NT2/D1 (cell line): ENCODE measurements at regions not wholly inside any gene's neighbourhood (a gene's known extent, or its start where the extent isn't known, plus 50 kb on each side); places are given as distances from the start of the nearest gene placed in this dataset.
"Not testable (repeated sequence)": the region's sequence is repeated elsewhere in the genome, so short reads cannot be mapped to it uniquely, and the experiment has no call there.

Experiments
- DNase-seq: peaks from one replicate; pipeline ENCODE4 v3.0.0-alpha.2; 2011; ENCODE audit warnings: low read depth, low spot score
- H3K27me3 ChIP-seq: 2 replicates; pipeline ENCODE4 v1.6.0; 2011; ENCODE audit warnings: mild to moderate bottlenecking; ENCODE audit not compliant: insufficient read length, insufficient read depth
- H3K36me3 ChIP-seq: 2 replicates; pipeline ENCODE4 v1.6.1; 2011; ENCODE audit warnings: mild to moderate bottlenecking, low read length, mixed read lengths; ENCODE audit not compliant: insufficient read depth, insufficient read length
- H3K4me1 ChIP-seq: 2 replicates; pipeline ENCODE4 v1.5.1; 2011; ENCODE audit not compliant: insufficient read depth, insufficient read length
- H3K4me3 ChIP-seq: 2 replicates; pipeline ENCODE4 v1.5.1; 2011; ENCODE audit warnings: low read depth; ENCODE audit not compliant: insufficient read length
- H3K9ac ChIP-seq: 2 replicates; pipeline ENCODE4 v1.6.0; 2011; ENCODE audit warnings: low read depth; ENCODE audit not compliant: insufficient read length
- H3K9me3 ChIP-seq: 2 replicates; pipeline ENCODE4 v1.5.1; 2011; ENCODE audit warnings: mild to moderate bottlenecking, low read length; ENCODE audit not compliant: insufficient read depth
- SUZ12 ChIP-seq: IDR thresholded peaks from 2 replicates; pipeline ENCODE4 v1.6.1; 2011; ENCODE audit not compliant: insufficient read length, insufficient read depth; ENCODE audit errors: extremely low read depth
- YY1 ChIP-seq: IDR thresholded peaks from 2 replicates; pipeline ENCODE4 v1.6.1; 2011; ENCODE audit not compliant: insufficient read length, insufficient read depth
- ZNF274 ChIP-seq: IDR thresholded peaks from 2 replicates; pipeline ENCODE4 v1.6.1; 2011; ENCODE audit warnings: mild to moderate bottlenecking, low read depth, low read length

DNA sequence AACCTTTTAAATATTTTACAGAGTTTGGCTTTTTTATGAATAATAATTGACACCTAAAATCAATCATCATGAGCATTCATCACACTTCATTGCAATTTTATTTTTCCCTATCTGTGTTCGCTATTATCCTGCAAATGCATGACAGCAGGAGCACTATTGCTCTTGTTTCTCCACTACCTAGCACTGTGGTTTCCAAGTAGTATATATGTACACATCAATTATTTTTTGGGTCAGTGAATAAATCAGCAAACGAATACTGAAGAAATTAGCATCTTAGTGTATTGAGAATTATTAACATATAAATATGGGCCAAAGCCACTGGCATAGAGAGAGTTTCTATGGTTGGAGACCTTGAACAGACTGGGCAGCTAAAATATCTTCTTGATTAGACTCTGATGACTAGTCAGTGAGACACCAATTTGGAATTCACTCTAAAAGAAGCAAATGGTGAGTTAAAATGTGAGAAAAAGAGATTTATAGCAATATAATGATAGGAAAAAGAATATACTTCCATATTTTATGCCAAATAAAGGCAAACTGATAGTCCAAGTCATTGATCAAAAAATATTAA lies 731.1 kb upstream of the LUZP2 start:
- no peak overlapping the region for H3K9ac ChIP-seq
- no peaks in the 10 kb centered on the region for H3K4me1 ChIP-seq
- H3K4me3 ChIP-seq = no peak overlapping the region
- H3K9me3 ChIP-seq = peaks cover 53% of the 10 kb centered on the region
- no peaks in the 10 kb centered on the region for H3K36me3 ChIP-seq
- H3K27me3 ChIP-seq = no peaks in the 10 kb centered on the region
- no peak for DNase-seq
- no peak for TF ChIP-seq ZNF274
- TF ChIP-seq SUZ12 = no peak
- no peak for TF ChIP-seq YY1

DNA sequence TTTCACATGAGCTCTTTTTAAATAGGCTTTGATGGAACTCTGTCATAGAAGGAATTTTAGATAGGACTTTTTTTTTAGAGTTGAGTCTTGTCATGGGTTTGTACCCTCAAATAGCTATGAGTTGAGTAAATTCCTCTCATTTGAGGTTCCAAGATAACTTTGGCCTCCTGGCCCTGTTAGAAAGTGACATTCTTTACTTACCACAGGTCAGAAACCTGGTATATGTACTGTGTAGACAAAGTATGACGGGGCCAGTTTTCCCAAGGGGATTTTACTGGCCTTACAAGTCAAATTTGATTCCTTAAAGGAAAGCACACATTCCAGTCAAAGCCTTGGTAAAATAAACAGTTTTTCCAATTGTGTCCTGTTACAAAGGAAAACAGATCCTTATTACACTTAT lies 729.3 kb upstream of the LUZP2 start:
- Histone ChIP-seq H3K4me1 (no peaks in the 10 kb centered on the region), H3K27me3 (no peaks in the 10 kb centered on the region), H3K36me3 (no peaks in the 10 kb centered on the region), H3K4me3 (no peak overlapping the region), H3K9me3 (peaks cover 60% of the 10 kb centered on the region), H3K9ac (no peak overlapping the region)
- DNase-seq = no peak
- TF ChIP-seq ZNF274 = no peak
- TF ChIP-seq YY1 = no peak
- TF ChIP-seq SUZ12 = no peak

DNA sequence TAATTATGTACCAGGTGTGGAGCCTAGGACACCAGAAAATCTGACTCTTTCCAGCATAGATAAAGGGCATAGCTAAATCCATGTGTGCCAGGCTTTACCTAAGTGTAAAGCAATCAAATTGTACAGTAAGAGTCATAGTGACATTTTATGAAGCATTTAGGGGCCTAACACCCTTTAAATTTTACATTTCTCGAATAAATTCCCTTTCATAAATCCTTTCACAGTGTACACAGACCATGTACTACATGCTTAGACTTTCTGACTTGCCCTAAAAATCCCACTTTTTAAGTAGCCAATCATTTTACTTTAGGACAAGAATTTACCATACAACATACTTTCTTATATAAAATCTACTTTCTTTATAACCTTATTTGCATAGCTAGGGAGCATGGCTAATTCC lies 727.6 kb upstream of the LUZP2 start:
- Histone ChIP-seq H3K4me1 (no peaks in the 10 kb centered on the region), H3K4me3 (no peak overlapping the region), H3K9ac (no peak overlapping the region), H3K9me3 (peaks cover 51% of the 10 kb centered on the region), H3K36me3 (no peaks in the 10 kb centered on the region), H3K27me3 (no peaks in the 10 kb centered on the region)
- no peak for TF ChIP-seq SUZ12
- no peak for TF ChIP-seq YY1
- no peak for TF ChIP-seq ZNF274
- DNase-seq = no peak

DNA sequence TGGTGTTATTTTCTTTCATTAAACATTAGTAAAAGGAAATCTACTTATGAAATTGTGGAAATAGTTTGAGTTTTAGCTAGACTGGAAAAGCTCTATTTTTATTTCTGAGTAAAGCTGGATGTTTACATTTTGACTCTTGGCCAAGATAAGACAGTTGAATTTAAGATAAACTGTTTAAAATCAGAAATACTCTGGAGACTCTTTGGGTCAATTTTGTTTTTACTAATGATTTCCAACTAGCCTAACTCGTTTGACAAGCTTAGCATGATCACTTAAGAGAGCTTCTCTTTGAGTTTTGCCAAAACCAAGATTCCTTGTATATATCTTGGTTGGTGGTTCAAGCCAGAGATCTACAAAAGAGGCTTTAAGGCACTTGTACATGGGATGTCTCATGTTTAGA lies 724.8 kb upstream of the LUZP2 start:
- Histone ChIP-seq H3K9me3 (peaks cover 41% of the 10 kb centered on the region), H3K4me1 (no peaks in the 10 kb centered on the region), H3K36me3 (no peaks in the 10 kb centered on the region), H3K9ac (no peak overlapping the region), H3K4me3 (no peak overlapping the region), H3K27me3 (no peaks in the 10 kb centered on the region)
- no peak for TF ChIP-seq ZNF274
- no peak for TF ChIP-seq YY1
- TF ChIP-seq SUZ12 = no peak
- no peak for DNase-seq

GRCh38 chr11:23778971-23779370 lies 717.9 kb upstream of the LUZP2 start:
- H3K27me3 ChIP-seq = no peaks in the 10 kb centered on the region
- H3K4me1 ChIP-seq = no peaks in the 10 kb centered on the region
- H3K4me3 ChIP-seq = no peak overlapping the region
- H3K36me3 ChIP-seq = no peaks in the 10 kb centered on the region
- no peak overlapping the region for H3K9ac ChIP-seq
- DNase-seq = no peak
- H3K9me3 ChIP-seq = no peaks in the 10 kb centered on the region
- TF ChIP-seq YY1 (no peak), ZNF274 (no peak), SUZ12 (no peak)

DNA sequence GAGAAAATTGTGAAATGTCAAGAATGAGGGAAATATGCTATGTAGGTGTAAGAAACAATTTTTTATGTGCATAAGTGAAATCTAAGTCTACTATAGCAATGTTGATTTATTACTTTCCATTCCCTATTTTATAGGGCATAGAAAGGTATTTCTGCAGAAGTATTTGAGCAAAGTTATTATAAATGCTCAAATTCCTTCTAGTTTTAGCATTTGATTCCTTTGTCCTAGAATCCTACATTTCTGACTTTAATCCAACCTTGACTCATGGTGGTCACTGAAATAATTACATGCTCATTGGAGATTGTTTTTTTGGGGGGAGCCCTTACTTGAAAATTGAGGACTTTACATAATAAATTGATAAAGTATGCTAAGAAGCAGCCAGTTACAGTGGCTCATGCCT lies 716.6 kb upstream of the LUZP2 start:
- no peaks in the 10 kb centered on the region for H3K9me3 ChIP-seq
- TF ChIP-seq ZNF274 = no peak
- H3K4me3 ChIP-seq = no peak overlapping the region
- no peak for DNase-seq
- H3K27me3 ChIP-seq = no peaks in the 10 kb centered on the region
- H3K9ac ChIP-seq = no peak overlapping the region
- no peaks in the 10 kb centered on the region for H3K36me3 ChIP-seq
- H3K4me1 ChIP-seq = no peaks in the 10 kb centered on the region

DNA sequence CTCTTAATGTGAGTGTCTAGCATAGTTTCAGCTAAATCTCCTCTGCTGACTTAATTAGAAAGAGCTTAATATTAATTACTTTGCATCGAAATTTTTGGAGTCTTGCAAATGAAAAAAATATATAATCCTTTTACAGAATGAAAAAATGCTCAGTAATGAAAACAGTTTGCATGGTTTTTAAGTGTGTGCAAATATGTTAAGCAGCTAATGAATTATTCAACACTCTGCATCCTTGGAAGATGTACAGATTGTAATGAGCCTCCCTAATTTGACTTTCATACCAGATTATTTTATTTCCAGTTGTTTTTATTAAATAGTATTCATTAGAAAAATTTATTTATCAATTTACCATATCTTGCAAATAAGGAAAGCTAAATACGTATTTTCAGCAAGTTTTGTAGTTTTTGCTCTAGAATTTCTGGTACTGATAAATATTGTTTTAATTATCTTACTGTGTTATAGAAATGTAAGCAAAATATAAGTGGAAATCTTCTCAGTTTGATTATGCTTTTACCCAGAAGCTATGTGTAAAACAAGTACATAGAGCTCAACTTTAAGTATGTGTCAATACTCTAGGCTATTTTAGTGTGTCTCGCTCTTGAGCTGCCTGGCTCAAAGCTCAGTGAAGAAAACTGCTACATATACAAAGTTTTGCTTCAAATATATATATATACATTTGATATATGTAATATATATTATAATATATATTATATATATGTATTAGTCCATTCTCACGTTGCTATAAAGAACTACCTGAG lies 714.9 kb upstream of the LUZP2 start:
- Histone ChIP-seq H3K4me3 (no peak overlapping the region), H3K27me3 (no peaks in the 10 kb centered on the region), H3K36me3 (no peaks in the 10 kb centered on the region), H3K4me1 (no peaks in the 10 kb centered on the region), H3K9ac (no peak overlapping the region), H3K9me3 (no peaks in the 10 kb centered on the region)
- DNase-seq = no peak
- TF ChIP-seq ZNF274 = no peak
- no peak for TF ChIP-seq SUZ12
- no peak for TF ChIP-seq YY1

DNA sequence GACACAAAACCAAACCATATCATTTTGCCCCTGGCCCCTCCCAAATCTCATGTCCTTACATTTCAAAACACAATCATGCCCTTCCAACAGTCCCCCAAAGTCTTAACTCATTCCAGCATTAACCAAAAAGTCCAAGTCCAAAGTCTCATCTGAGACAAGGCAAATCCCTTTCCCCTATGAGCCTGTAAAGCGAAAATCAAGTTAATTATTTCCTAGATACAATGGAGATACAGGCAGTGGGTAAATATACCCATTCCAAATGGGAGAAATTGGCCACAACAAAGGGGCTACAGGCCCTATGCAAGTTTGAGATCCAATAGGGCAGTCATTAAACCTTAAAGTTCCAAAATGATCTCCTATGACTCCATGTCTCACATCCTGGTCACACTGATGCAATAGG lies 709.9 kb upstream of the LUZP2 start:
- not testable (repeated sequence) for H3K9ac ChIP-seq, H3K4me1 ChIP-seq, DNase-seq, H3K4me3 ChIP-seq, H3K9me3 ChIP-seq, H3K27me3 ChIP-seq, H3K36me3 ChIP-seq
